Activated T-helper 17 cell treated with anti-CD3 and anti-CD28 coated beads, Interleukin-2, amount 50 U/mL, for 72 hours (primary cell): ENCODE measurements at regions not wholly inside any gene's neighbourhood (a gene's known extent, or its start where the extent isn't known, plus 50 kb on each side); places are given as distances from the start of the nearest gene placed in this dataset.
"Not testable (repeated sequence)": the region's sequence is repeated elsewhere in the genome, so short reads cannot be mapped to it uniquely, and the experiment has no call there.

Experiments
- ATAC-seq: fragments of 150-1000 bp; cut with Tn5 transposase; replicated peaks from 2 replicates; pipeline ENCODE4 v1.10.0; 2021; ENCODE audit warnings: mild to moderate bottlenecking, moderate library complexity
- H3K27ac Mint-ChIP-seq: one replicate; pipeline ENCODE4 v1.8.0; 2022; ENCODE audit warnings: mixed read lengths
- H3K27me3 Mint-ChIP-seq: one replicate; pipeline ENCODE4 v1.8.0; 2022; ENCODE audit warnings: mixed read lengths
- H3K36me3 Mint-ChIP-seq: one replicate; pipeline ENCODE4 v1.8.0; 2022; ENCODE audit warnings: low read depth, mild to moderate bottlenecking, mixed read lengths
- H3K4me1 Mint-ChIP-seq: one replicate; pipeline ENCODE4 v1.8.0; 2022; ENCODE audit warnings: mixed read lengths
- H3K4me3 Mint-ChIP-seq: one replicate; pipeline ENCODE4 v1.8.0; 2022; ENCODE audit warnings: mild to moderate bottlenecking, mixed read lengths
- H3K9me3 Mint-ChIP-seq: one replicate; pipeline ENCODE4 v1.8.0; 2022; ENCODE audit warnings: mixed read lengths

DNA sequence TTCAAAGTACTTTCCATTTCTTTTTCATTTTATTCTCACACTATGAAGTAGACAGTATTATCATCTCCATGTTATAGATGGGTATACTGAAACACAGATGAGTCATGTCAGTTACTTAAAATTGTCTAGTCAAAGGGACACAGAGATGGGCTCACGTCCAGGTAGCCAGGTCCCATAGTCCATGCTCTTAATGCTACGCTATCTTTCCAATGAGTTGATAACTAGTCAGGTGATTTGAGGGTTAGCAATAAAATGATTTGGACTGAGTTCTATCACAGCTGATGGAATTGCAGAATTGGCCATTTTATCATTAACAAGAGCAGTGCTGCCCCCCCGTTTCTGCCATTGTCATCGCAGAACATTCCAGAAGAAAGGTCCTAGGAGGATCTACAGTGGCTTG, 318.9 kb downstream of the DLEU7 start:
- Mint-ChIP-seq H3K36me3 (no peaks in the 10 kb centered on the region), H3K27ac (no peak overlapping the region)
- no peak for ATAC-seq

DNA sequence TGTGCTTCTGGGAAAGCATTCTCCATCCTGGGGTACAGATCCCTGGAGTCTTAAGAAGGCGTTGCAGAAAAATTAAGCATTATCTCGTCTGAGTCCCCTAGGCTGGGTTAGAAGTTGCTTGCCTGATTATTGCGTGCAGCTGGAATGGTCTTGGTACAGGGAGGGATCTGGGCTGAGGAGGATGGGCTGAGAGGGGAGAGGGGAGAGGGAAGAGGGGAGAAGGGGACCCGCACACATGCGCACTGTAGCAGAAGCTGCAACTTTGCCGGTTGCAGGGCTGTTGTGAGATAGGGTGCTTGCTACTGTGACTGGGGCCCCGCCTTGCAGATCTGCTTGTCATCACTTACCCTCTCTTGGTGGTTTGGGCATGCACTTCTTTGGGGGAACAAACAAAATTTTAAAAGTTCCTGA, 316.8 kb downstream of the DLEU7 start:
- no peak for ATAC-seq
- Mint-ChIP-seq H3K27me3 (no peaks in the 10 kb centered on the region), H3K4me3 (no peak overlapping the region), H3K4me1 (peaks cover 24% of the 10 kb centered on the region), H3K36me3 (no peaks in the 10 kb centered on the region), H3K9me3 (no peaks in the 10 kb centered on the region), H3K27ac (no peak overlapping the region)

More for the DNA sequence above, 318.9 kb downstream of the DLEU7 start:
- Mint-ChIP-seq H3K4me3 (no peak overlapping the region), H3K4me1 (peaks cover 23% of the 10 kb centered on the region), H3K27me3 (no peaks in the 10 kb centered on the region), H3K9me3 (no peaks in the 10 kb centered on the region)

DNA sequence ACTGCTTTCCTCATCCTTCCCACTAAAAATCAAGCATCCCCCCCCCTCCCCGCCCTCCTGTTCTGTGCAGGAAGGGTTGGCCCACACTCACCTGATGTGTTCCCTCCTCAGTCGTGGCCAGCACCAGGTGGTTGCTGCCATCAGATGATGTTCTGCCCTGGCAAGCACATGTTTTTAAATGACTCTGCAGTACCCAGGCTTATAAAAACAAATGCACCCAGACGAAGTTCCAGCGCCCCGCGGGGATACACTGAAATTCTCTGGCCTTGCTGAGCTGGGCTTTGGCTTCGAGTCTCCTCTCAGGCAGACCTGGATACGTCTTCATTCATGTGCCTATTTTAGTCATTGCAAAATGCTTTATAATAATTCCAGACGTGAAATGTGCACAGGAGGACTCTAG, 316.3 kb downstream of the DLEU7 start:
- Mint-ChIP-seq H3K4me1 (peaks cover 24% of the 10 kb centered on the region), H3K27me3 (no peaks in the 10 kb centered on the region), H3K9me3 (no peaks in the 10 kb centered on the region), H3K36me3 (no peaks in the 10 kb centered on the region), H3K27ac (peak overlapping the region; percentile 33), H3K4me3 (peak overlapping the region; percentile 20)
- ATAC-seq: no peak

DNA sequence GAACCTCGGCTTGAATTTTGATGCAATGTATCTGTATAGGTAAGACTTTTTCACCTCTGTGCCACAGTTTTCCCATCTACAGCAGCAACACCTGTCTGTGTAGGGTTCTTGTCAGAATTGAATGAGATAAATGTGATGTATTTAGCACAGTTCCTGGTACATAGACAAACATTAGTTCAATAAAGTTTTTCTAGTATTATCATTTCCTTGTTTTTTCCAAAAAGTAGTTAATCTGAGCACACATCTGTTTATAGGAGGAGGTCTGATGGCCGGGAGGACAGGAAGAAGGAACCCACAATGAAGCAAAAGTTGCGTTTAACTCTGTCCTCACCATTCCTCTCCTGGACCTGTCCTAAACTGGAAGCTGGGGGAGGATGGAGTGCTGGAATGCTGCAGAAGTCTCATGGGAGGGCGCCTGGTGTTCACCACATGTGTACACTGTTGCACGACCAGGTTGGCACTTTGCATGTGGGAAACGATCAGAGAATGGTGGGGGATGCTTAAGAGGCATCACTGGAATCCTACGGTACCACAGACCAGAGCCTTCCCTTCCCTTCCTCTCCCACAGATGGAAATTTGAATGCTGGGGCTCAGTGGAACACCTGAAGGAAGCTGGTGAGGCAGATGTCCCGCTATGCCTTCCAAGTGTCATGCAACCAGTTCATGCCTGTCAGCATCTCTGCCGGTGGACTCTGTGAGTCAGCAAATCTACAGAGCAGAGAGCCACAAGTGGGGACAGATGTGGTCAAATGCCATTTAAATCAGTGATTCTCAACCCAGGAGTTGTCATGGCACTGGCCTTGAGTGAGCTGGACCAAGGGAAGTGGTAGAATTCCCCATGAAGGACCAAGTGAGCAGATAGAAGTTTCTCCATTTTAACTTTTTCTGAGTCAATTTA, 315.6 kb downstream of the DLEU7 start:
- Mint-ChIP-seq H3K36me3 (no peaks in the 10 kb centered on the region), H3K27me3 (no peaks in the 10 kb centered on the region), H3K4me1 (peaks cover 24% of the 10 kb centered on the region), H3K9me3 (no peaks in the 10 kb centered on the region), H3K27ac (peak overlapping the region; percentile 33), H3K4me3 (peak overlapping the region; percentile 20)
- peak; percentile 34 for ATAC-seq

DNA sequence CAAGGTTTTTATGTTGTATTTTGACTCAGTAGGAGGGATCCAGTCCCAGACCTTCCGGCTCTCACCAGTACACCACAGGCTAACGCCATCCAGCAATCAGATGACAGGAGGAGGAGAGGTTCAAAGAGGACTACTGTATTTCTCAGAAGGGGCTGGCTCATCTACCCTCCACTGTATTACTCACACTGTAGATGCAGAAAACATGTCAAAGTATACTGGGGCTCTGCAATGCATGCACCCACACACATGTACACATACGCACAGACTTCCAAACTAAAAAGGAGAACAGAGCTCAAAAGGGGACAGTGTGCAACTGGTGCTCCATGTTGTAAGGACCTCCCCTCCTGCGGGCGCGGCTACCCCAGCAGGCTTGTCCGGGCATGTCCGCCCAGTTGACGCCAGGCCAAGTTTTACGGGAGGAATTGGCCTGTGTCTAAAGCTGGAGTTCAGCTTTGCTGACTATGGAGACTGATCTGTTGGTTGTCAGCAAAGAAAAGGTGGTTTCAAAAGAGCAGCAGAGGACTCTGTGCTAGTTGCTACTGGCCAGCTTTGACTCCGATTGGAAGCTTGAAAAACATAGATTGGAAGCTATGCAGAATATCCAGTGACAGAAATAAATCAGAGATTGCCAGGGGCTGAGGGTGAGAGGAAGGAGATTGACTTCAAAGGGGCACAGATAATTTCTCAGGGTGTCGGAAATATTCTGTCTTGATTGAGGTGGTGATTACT, 314.2 kb downstream of the DLEU7 start:
- H3K27me3 Mint-ChIP-seq: no peaks in the 10 kb centered on the region
- no peaks in the 10 kb centered on the region for H3K36me3 Mint-ChIP-seq
- peaks cover 4% of the 10 kb centered on the region for H3K9me3 Mint-ChIP-seq
- H3K27ac Mint-ChIP-seq: peak overlapping the region; percentile 65
- peaks cover 24% of the 10 kb centered on the region for H3K4me1 Mint-ChIP-seq
- H3K4me3 Mint-ChIP-seq: peak overlapping the region; percentile 20
- peak; percentile 98 for ATAC-seq

DNA sequence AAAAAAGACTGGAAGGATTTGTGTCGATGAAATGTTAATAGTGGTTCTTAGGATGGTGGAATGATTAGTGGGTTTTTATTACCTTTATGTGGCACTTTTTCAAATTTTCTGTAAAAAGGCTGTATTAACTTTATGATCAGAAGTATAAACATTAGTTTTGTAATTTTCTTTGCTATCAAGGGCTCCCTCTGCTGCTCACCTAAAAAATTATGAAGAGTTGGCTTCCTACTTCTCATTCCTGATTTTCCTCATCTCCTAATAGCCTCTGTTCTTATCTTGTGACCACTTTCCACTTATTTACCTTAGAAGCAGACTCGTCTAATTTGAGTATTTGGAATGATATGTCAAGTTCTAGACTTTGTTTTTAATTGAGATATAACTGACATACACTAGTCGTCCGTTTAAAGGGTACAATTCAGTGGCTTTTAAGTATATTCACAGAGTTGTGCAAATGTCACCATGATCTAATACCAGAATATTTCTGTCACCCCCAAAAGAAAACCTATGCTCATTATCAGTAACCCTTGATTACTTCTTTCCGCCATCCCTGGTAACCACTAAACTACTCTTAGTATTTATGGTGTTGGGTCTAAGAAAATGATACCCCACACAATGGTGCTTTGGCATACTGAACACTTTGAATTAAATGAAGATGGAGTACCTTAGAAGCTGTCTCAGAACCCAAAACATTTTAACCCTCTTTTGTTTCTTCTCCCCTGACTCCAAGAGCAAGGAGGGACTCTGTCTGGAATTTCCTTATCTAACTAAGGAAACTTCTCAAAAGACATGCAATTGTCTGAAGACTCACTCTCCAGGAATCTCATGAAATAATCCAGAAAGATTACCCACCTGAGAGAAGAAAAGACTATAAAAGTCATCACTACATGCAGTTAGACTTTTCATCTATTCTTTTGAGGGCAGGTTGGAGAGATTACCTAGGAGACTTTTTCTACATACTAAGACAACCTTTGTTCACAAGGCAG, 311.3 kb downstream of the DLEU7 start:
- Mint-ChIP-seq H3K9me3 (peaks cover 15% of the 10 kb centered on the region), H3K27me3 (peaks cover 6% of the 10 kb centered on the region), H3K27ac (no peak overlapping the region), H3K4me3 (no peak overlapping the region), H3K36me3 (no peaks in the 10 kb centered on the region), H3K4me1 (peaks cover 16% of the 10 kb centered on the region)
- ATAC-seq: no peak

DNA sequence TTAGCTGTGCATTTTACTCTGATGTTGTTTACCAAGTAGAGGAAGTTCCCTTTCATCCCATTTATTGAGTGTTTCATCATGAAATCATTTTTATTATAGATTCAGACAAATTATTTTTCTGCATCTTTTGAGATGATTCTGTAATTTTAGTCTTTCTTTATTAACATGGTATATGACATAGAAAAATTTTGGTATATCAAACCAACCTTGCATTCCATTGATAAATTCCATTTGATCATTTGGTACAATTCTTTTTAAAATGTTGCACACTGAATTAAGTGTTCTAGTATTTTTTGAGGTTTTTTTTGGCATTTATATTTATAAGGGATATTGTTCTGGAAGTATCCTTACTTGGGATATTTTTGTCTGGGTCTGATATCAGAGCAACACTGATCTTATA, 308.4 kb downstream of the DLEU7 start:
- Mint-ChIP-seq H3K9me3 (peaks cover 19% of the 10 kb centered on the region), H3K27ac (no peak overlapping the region), H3K4me1 (no peaks in the 10 kb centered on the region), H3K36me3 (no peaks in the 10 kb centered on the region), H3K27me3 (peaks cover 6% of the 10 kb centered on the region), H3K4me3 (no peak overlapping the region)
- no peak for ATAC-seq

DNA sequence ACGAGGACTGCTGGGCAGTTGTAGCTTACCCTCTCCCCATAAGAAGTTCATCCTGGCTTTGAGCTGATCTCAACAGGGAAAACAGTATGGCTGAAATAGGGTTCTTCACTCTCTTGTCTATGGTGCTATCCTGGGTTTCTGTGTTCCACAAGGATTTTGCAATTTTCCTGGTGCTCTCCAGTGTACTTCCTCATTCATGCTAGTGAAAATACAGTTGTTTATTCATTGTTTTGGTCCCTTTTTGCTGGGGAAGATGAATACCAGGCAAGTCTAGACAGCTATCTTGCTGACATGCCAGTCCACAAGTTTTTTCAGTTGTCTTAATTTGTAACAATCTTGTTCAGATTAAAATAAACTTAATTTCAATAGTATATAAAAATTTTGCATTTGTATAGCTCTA, 306.5 kb downstream of the DLEU7 start:
- Mint-ChIP-seq H3K4me3 (no peak overlapping the region), H3K27ac (no peak overlapping the region), H3K9me3 (peaks cover 19% of the 10 kb centered on the region), H3K27me3 (peaks cover 12% of the 10 kb centered on the region), H3K4me1 (no peaks in the 10 kb centered on the region), H3K36me3 (no peaks in the 10 kb centered on the region)
- ATAC-seq: no peak

DNA sequence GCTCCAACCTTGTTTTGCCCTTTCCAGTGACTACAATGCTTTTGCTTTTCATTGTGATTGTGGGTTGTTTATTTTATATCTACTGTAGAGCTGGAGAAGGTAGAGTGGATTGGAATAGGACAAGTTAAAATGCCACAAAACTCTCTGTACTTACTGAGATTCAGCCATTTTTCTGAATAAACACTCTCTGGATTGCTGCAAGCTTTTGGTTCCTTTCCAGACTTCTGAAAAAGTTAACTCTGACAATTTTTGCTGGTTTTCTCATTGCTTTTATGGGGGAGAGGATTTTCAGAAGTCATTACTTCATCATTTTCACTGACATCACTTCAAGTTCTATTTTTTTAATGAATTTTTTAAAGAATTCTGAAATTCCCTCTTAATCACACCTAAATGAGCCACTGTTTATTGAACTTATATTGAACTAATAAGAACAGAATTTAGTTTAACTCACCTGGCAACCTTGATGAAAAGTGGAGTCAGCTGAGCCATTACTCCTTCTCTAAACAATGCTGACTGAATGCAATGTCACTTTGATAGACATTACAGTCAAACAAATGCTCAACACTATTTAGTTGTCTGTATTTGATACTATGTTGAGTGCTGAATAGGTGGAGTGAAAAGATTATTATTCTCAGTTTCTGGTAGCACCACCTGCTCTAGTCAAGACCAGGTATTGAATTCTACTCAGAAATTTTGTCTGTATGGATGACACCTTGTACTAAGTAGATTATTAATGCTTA, 303.5 kb downstream of the DLEU7 start:
- H3K27ac Mint-ChIP-seq: no peak overlapping the region
- H3K36me3 Mint-ChIP-seq: no peaks in the 10 kb centered on the region
- peaks cover 16% of the 10 kb centered on the region for H3K9me3 Mint-ChIP-seq
- H3K27me3 Mint-ChIP-seq: peaks cover 13% of the 10 kb centered on the region
- H3K4me3 Mint-ChIP-seq: no peak overlapping the region
- no peak for ATAC-seq
- H3K4me1 Mint-ChIP-seq: no peaks in the 10 kb centered on the region

DNA sequence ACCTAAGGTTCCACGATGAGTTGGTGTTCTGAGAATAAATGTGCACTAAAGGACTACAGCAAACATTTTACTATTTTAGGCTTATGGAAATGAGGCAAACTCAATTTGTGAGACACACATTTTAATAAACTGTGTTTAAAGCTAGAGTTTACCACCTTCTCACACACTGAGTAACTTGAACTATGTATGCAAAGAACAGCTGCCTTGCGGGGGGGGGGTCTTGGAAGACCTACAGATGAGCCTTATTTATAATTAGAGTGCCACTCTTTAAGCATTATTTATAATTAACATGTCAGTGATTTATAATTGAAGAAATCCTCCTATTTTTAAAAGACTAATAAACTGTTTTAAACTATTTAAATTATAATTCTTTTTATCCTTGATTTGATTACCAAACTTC, 300.4 kb downstream of the DLEU7 start:
- no peaks in the 10 kb centered on the region for H3K4me1 Mint-ChIP-seq
- H3K9me3 Mint-ChIP-seq: peaks cover 4% of the 10 kb centered on the region
- H3K36me3 Mint-ChIP-seq: no peaks in the 10 kb centered on the region
- no peak overlapping the region for H3K27ac Mint-ChIP-seq
- H3K4me3 Mint-ChIP-seq: no peak overlapping the region
- ATAC-seq: no peak
- peaks cover 7% of the 10 kb centered on the region for H3K27me3 Mint-ChIP-seq

DNA sequence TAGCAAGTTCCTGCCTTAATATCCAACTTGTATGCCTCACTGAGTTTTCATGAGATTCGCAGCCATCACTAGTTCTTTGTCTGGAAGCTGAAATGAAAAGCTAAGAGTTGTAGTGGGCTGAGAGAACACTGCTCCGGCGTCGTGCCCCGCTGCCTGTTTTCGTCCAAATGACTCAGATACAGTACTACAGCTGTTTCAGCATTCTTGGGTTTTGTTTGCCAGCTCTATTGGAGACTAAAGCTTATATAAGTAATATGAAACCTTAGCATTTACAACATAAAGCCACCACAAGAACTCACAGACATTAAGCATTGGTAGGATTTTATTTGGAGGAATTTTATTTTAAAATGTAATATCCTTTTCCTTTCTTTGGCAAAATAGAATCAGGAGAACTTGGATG, 299.7 kb downstream of the DLEU7 start:
- Mint-ChIP-seq H3K36me3 (no peaks in the 10 kb centered on the region), H3K9me3 (peaks cover 4% of the 10 kb centered on the region), H3K27me3 (peaks cover 7% of the 10 kb centered on the region), H3K27ac (no peak overlapping the region), H3K4me3 (no peak overlapping the region), H3K4me1 (no peaks in the 10 kb centered on the region)
- no peak for ATAC-seq

DNA sequence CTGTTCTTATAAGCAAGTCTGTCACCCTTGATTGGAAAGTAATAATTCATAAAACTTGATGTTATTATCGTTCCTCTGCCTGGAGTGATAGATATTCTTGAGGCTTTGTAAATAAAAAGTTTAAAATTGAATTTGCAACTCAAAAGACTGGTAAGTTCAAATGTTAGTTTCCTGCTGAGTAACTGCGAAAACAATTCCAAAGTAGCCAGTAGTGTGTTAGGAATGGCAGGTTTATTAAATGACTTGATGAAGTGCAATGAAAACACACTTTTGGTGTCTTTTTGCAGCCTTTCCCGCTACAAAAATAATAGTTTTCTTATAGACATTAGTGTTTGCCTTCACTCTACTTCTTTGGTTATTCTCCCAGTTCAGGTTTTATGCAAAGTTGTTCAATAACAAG, 299.3 kb downstream of the DLEU7 start:
- no peaks in the 10 kb centered on the region for H3K36me3 Mint-ChIP-seq
- H3K4me1 Mint-ChIP-seq: no peaks in the 10 kb centered on the region
- H3K4me3 Mint-ChIP-seq: no peak overlapping the region
- no peak overlapping the region for H3K27ac Mint-ChIP-seq
- no peak for ATAC-seq
- peaks cover 7% of the 10 kb centered on the region for H3K27me3 Mint-ChIP-seq
- H3K9me3 Mint-ChIP-seq: no peaks in the 10 kb centered on the region

DNA sequence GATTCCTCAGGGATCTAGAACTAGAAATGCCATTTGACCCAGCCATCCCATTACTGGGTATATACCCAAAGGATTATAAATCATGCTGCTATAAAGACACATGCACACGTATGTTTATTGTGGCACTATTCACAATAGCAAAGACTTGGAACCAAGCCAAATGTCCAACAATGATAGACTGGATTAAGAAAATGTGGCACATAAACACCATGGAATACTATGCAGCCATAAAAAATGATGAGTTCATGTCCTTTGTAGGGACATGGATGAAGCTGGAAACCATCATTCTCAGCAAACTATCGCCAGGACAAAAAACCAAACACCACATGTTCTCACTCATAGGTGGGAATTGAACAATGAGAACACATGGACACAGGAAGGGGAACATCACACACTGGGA, 296.3 kb downstream of the DLEU7 start:
- not testable (repeated sequence) for H3K4me1 Mint-ChIP-seq, H3K27ac Mint-ChIP-seq, ATAC-seq, H3K27me3 Mint-ChIP-seq, H3K9me3 Mint-ChIP-seq, H3K36me3 Mint-ChIP-seq, H3K4me3 Mint-ChIP-seq

DNA sequence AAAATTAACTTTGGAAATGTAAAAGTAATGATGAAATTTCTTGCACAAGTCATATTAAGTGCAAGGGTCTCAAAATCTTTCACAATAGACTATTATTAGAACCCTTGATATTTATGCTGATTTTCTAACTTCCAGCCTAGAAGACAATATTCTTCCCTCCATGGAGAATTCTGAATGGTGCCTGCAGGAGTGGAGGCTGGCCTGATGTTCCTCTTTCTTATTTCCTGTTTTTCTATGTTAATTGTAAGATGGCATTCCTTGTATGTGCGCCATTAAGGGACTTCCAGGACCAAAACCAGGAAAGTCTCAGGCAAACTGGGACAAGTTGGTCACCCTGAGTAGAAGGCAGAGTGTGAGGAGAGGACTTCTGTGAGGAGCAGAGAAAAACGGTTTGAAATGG, 294.9 kb downstream of the DLEU7 start:
- H3K4me1 Mint-ChIP-seq: no peaks in the 10 kb centered on the region
- no peaks in the 10 kb centered on the region for H3K27me3 Mint-ChIP-seq
- no peaks in the 10 kb centered on the region for H3K36me3 Mint-ChIP-seq

More for the DNA sequence above, 294.9 kb downstream of the DLEU7 start:
- no peak overlapping the region for H3K27ac Mint-ChIP-seq
- H3K9me3 Mint-ChIP-seq: no peaks in the 10 kb centered on the region
- H3K4me3 Mint-ChIP-seq: no peak overlapping the region
- no peak for ATAC-seq
